ENCODE measurements at regions not wholly inside any gene's neighbourhood (a gene's known extent, or its start where the extent isn't known, plus 50 kb on each side); places are given as distances from the start of the nearest gene placed in this dataset.
"Not testable (repeated sequence)": the region's sequence is repeated elsewhere in the genome, so short reads cannot be mapped to it uniquely, and the experiment has no call there.

DNA sequence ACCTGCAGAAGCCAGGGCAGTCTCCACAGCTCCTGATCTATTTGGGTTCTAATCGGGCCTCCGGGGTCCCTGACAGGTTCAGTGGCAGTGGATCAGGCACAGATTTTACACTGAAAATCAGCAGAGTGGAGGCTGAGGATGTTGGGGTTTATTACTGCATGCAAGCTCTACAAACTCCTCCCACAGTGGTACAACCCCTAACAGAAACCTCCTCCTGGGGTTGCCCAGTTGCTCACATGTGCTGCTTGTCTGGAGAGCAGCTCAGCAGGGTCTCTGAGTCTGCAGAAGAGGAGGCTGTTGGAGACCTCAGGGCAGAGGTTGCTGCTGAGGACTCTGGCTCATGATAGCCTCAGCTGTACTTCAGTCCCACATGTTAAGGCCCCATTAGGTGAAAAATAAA, 1269.1 kb downstream of the RPIA start:
- not testable (repeated sequence) for DNase-seq (ENCODE audit: low spot score)

DNA sequence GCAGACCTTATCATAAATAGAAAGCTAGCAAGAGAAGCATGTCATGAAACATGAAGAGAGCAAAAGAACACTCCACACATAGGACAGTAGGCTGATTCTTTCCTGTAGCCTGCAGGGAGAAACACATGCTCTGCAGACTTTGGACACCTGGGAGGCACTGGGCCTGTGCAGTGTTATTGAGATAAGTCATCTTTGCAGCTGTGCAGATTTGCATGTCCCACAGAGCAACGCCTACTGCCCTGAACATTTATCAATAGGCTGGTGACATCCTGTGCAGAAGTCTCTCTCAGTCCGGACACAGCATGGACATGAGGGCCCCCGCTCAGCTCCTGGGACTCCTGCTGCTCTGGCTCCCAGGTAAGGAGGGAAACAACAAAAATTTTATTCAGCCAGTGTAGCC, 1277.1 kb downstream of the RPIA start:
- not testable (repeated sequence) for DNase-seq (ENCODE audit: low spot score)

- not testable (repeated sequence) for DNase-seq (ENCODE audit: low spot score)
Observed at GRCh38 chr2:89969190-89969589, 1277.7 kb downstream of the RPIA start.

GRCh38 chr2:89973849-89974248, 1282.4 kb downstream of the RPIA start:
- DNase-seq (ENCODE audit: low spot score), result not testable (repeated sequence)

GRCh38 chr2:89979826-89980537, 1288.5 kb downstream of the RPIA start:
- not testable (repeated sequence) for DNase-seq (ENCODE audit: low spot score)

DNA sequence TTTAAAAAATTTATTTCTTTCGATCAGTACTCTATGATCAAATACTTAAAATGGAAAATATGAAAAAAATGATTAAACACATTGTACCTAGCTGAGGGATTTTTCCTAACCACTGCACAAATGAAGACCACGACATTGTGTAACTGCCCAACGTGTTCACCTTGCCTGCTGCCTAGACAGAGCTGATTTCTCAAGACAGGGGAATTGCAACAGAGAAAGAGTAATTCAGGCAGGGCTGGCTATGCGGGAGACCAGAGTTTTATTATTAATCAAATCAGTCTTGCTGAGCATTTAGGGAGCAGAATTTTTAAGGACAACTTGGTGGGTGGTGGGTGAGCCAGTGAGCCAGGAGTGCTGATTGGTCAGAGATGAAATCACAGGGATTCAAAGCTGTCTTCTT, 1290.8 kb downstream of the RPIA start:
- not testable (repeated sequence) for DNase-seq (ENCODE audit: low spot score)

DNA sequence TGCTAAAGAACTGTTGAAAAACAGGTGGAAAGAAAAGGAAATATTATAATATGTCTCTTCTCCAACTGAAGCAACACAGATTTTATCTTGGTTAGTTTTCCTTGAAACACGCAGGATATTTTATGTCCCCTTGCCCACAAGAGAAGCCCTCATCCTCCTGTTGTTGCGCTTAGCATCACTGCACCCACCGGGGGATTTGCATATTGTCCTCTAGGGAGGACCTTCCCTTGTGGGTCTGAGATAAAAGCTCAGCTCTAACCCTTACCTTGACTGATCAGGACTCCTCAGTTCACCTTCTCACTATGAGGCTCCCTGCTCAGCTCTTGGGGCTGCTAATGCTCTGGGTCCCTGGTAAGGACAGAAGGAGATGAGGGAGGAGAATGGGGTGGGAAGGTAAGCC, 1294.2 kb downstream of the RPIA start:
- DNase-seq (ENCODE audit: low spot score), result not testable (repeated sequence)

DNA sequence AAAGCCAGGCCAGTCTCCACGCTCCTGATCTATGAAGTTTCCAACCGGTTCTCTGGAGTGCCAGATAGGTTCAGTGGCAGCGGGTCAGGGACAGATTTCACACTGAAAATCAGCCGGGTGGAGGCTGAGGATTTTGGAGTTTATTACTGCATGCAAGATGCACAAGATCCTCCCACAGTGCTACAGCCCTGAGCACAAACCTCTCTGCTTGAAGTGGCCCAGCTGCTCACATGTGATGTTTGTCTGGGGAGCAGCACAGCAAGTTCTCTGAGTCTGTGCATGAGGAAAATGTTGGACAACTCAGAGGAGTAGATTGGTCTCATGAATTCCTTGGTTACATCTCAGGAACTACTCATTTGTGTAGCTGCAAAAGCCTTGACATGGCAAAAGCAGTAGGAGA, 1295.1 kb downstream of the RPIA start:
- DNase-seq (ENCODE audit: low spot score), result not testable (repeated sequence)

DNA sequence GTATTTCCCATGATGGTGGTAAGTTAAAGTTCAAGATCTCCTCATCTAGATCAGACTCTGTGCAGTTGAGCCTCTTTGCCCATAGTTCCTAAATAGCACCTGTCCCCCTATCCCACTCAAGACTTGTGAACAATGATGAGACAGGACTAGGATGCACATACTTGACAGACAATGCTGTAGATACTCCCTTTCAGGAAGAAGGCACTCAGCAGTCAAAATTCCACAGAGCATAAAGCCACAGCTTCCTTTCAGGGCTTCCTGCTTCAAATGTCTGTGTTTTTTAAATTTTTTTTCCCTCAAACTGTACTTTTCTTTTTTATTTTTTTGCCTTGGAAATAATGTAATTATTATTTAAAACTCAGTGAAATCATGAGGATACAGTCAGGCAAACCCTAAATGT, 1305.3 kb downstream of the RPIA start:
- DNase-seq (ENCODE audit: low spot score), result not testable (repeated sequence)

GRCh38 chr2:90004553-90004952, 1313.1 kb downstream of the RPIA start:
- not testable (repeated sequence) for DNase-seq (ENCODE audit: low spot score)

GRCh38 chr2:90010442-90011100, 1319.1 kb downstream of the RPIA start:
- not testable (repeated sequence) for DNase-seq (ENCODE audit: low spot score)

GRCh38 chr2:90011101-90011443, 1319.6 kb downstream of the RPIA start:
- DNase-seq (ENCODE audit: low spot score), result not testable (repeated sequence)

- not testable (repeated sequence) for DNase-seq (ENCODE audit: low spot score)
Observed at GRCh38 chr2:90019908-90020307, 1328.4 kb downstream of the RPIA start.

- not testable (repeated sequence) for DNase-seq (ENCODE audit: low spot score)
Observed at GRCh38 chr2:90021234-90021633, 1329.8 kb downstream of the RPIA start.

- DNase-seq (ENCODE audit: low spot score), result not testable (repeated sequence)
Observed at GRCh38 chr2:90027231-90027643, 1335.8 kb downstream of the RPIA start.

DNA sequence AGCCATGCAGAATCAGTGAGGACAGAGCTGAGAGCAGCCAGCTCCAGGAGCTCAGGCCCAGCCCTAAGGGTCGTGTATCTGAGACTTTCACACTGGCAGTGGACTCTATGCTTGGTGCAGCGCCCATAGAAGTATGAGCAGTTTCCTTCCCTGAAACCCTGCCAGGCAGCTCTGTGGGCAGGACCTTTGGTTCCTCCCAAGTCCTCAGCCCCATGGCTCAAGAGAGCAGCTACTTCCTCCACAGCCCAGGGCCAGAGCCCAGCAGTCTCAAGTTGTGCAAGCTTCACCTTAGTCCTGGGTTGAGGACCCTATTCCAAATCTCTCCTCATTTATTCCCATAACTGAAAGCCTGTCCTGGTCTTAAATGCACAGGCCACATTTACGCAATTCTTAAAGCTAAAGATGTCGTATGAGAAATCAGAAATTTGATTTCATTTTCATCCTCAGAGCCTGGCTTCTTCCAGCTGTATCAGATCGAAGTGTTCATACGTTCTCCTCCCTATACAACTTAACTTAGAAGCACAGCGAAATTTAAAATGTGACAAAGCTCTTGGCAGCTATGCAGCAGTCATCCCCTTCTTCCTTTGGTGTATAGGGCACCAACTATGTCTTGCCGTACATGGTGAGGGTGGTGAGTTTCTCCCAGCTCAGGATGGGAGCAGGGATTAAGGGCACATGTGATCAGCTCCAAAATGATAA, 1337.1 kb downstream of the RPIA start:
- DNase-seq (ENCODE audit: low spot score), result not testable (repeated sequence)

DNA sequence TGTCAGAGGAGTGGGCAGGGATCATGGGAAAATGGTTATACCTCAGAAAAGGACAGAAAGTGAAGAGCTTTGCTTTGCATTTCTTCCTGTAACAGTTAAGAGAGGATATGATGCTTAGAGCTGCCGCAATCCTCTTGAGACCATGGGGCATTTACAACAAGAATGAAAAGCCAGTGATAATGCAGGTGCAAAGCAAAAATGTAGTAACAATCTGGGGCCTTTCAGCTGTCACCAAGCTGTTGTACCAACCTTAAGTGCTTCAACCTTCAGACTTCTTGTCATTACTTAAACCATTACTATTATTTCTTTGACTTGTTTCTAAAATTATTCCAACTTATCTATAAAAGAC, 1337.6 kb downstream of the RPIA start:
- DNase-seq (ENCODE audit: low spot score), result not testable (repeated sequence)

GRCh38 chr2:90032269-90032668, 1340.8 kb downstream of the RPIA start:
- DNase-seq (ENCODE audit: low spot score), result not testable (repeated sequence)

DNA sequence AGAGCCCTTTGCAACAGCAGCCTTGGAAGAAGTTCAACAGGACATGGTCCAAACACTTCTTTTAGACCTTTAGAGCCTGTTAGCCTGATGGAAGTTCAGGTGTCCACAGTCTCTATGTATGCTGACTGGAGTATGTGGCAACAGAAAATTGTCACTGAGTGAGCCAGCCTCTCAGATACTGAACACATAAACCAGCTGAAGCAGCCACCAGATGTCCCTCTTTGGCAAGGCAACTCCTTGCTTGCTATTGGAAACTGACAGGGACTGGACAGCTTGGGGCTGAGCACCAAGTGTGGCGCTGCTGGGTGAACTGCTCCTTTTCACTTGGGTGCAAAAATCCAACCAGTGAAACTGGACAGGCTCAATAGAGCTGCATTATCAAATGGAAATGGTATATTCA, 1344.9 kb downstream of the RPIA start:
- DNase-seq (ENCODE audit: low spot score), result not testable (repeated sequence)

- not testable (repeated sequence) for DNase-seq (ENCODE audit: low spot score)
Observed at GRCh38 chr2:90039093-90039492, 1347.6 kb downstream of the RPIA start.

DNA sequence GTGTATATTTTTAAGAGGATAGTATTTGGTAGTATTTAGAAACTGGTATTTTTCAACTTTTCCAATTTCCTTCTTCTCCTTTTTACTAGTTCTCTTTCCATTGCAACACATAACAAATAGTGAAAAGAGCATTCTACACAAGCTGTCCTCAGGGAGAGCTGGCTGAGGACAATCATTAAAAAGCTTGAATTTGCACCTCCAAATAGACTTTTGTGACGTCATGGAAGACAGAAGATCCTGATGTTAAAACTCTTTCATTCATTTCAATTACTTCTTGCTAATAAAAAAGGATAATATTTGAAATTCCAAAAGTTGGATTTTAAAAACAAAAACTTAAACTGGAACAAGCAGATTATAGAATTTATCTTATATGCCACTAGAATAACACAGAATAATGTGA, 1356.3 kb downstream of the RPIA start:
- not testable (repeated sequence) for DNase-seq (ENCODE audit: low spot score)

DNA sequence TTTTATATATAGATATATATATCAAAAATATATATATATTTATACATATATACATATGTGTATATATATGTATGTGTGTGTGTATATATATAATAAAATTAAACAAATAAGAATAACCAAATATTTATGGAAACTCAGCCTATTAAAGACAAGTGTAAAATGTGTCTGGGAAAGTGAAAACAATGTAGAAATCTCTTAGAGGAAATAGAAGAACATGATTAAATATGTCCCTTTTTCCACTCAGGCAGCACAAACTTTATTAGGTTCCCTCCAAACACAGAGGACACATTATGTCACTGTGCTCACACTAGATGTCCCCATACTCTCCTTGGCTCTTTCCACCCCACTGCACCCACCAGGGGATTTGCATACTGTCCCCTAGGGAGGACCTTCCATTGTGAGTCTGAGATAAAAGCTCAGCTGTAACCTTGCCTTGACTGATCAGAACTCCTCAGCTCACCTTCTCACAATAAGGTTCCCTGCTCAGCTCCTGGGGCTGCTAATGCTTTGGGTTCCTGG, 1360.7 kb downstream of the RPIA start:
- DNase-seq (ENCODE audit: low spot score), result not testable (repeated sequence)
